HepG2 (cell line): ENCODE measurements at regions not wholly inside any gene's neighbourhood (a gene's known extent, or its start where the extent isn't known, plus 50 kb on each side); places are given as distances from the start of the nearest gene placed in this dataset.

Experiments used
- ATAC-seq: fragments of 200-7000 bp; cut with Tn5 transposase; 3 replicates; pipeline ENCODE4 v1.9.1; 2020; ENCODE audit warnings: mild to moderate bottlenecking, moderate library complexity
- BruUV-seq: library from RNA; stranded (reverse); fragments of 400-500 nt; replicated peaks from 2 replicates; lab custom pipeline; 2021; lab: Mats Ljungman, UMichigan
- CTCF ChIA-PET: fragments of 300-600 bp; formaldehyde crosslinking; extraction: SDS; loops from one replicate; lab custom pipeline; 2021; ENCODE audit warnings: low total read pairs, inconsistent platforms, low intra/inter-chr PET ratio; lab: Yijun Ruan, JAX
- POLR2A ChIA-PET: fragments of 350-600 bp; sonication (Branson Sonifier 250); formaldehyde crosslinking; loops from one replicate; lab custom pipeline; 2020; ENCODE audit warnings: antibody characterized with exemption, inconsistent platforms; lab: Yijun Ruan, JAX
- DNase-seq: peaks from one replicate; pipeline ENCODE4 v3.0.0-alpha.2; 2015; ENCODE audit warnings: low spot score
- FAIRE-seq: peaks from 3 replicates; lab custom pipeline; 2011; peaks lifted over from hg19 to GRCh38; lab: Jason Lieb, UNC
- H2AFZ ChIP-seq: one replicate; pipeline ENCODE4 v1.6.1; 2011; ENCODE audit warnings: low read length, inconsistent platforms
- H3K27ac ChIP-seq: fragments of 300-600 bp; 3 replicates; pipeline ENCODE4 v1.8.0; 2011; ENCODE audit warnings: mixed run types, mild to moderate bottlenecking, mixed read lengths, low read length, inconsistent platforms; ENCODE audit not compliant: insufficient read depth; ENCODE audit errors: extremely low read length
- H3K27me3 ChIP-seq, 2 experiments: fragments of 200-600 bp in 1 of 2; 2 replicates in 1 of 2; 3 replicates in 1 of 2; pipeline versions ENCODE4 v1.6.0 to v1.8.0; 2011; ENCODE audit warnings: low read length in 2 of 2, mild to moderate bottlenecking in 2 of 2, moderate library complexity in 2 of 2, inconsistent platforms in 1 of 2; ENCODE audit not compliant: insufficient read depth in 2 of 2, control insufficient read depth in 1 of 2
- H3K36me3 ChIP-seq, 2 experiments: fragments of 200-600 bp in 1 of 2; replicated peaks in 1 of 2; 2 replicates in 1 of 2; 3 replicates in 1 of 2; pipeline versions ENCODE4 v1.5.1 to v1.8.0; 2011; ENCODE audit warnings: low read length in 2 of 2, inconsistent platforms in 1 of 2; ENCODE audit not compliant: insufficient read depth in 2 of 2, control insufficient read depth in 1 of 2
- H3K4me1 ChIP-seq: 2 replicates; pipeline ENCODE4 v1.5.1; 2012; ENCODE audit warnings: low read length, inconsistent platforms; ENCODE audit not compliant: insufficient read depth
- H3K4me2 ChIP-seq: 2 replicates; pipeline ENCODE4 v1.6.0; 2011; ENCODE audit warnings: low read depth, low read length, inconsistent platforms
- H3K4me3 ChIP-seq, 3 experiments: fragments of 200-600 bp in 1 of 3; sonication (generic), shearing (Covaris generic) in 1 of 3; replicated peaks in 1 of 3; 2 replicates each; pipeline ENCODE4 v1.5.1; 2011 to 2016; ENCODE audit warnings: low read length in 3 of 3, inconsistent platforms in 2 of 3, low read depth in 2 of 3, mild to moderate bottlenecking in 2 of 3, control low read depth in 1 of 3, mixed read lengths in 1 of 3; ENCODE audit not compliant: insufficient read depth in 1 of 3
- H3K79me2 ChIP-seq: one replicate; pipeline ENCODE4 v1.6.1; 2011; ENCODE audit warnings: low read length, inconsistent platforms; ENCODE audit not compliant: insufficient read depth
- H3K9ac ChIP-seq: 2 replicates; pipeline ENCODE4 v1.6.0; 2011; ENCODE audit warnings: mild to moderate bottlenecking, low read depth, low read length, inconsistent platforms; ENCODE audit not compliant: insufficient read depth
- H3K9me3 ChIP-seq: 2 replicates; pipeline ENCODE4 v1.5.1; 2012; ENCODE audit warnings: mild to moderate bottlenecking, low read length
- H4K20me1 ChIP-seq: 2 replicates; pipeline ENCODE4 v1.6.0; 2011; ENCODE audit warnings: inconsistent platforms, mild to moderate bottlenecking, low read length, moderate library complexity; ENCODE audit not compliant: insufficient read depth
- ARID4A ChIP-seq: sonication (generic); formaldehyde crosslinking; IDR thresholded peaks from 2 replicates; pipeline ENCODE4 v1.5.0; 2020; ENCODE audit warnings: mild to moderate bottlenecking, missing genetic modification reagents, borderline replicate concordance
- BORCS8-MEF2B ChIP-seq: sonication (generic); formaldehyde crosslinking; IDR thresholded peaks from 2 replicates; pipeline ENCODE4 v1.8.0; 2022; ENCODE audit warnings: mild to moderate bottlenecking, missing genetic modification reagents
- CEBPG ChIP-seq: IDR thresholded peaks from 2 replicates; pipeline ENCODE4 v1.6.1; 2016
- GATA4 ChIP-seq: sonication (generic); IDR thresholded peaks from 2 replicates; pipeline ENCODE4 v1.6.1; 2016; ENCODE audit warnings: antibody characterized with exemption, low read depth, borderline replicate concordance
- HHEX ChIP-seq: IDR thresholded peaks from 2 replicates; pipeline ENCODE4 v1.6.1; 2016; ENCODE audit warnings: control low read depth
- LBX2 ChIP-seq: sonication (generic); formaldehyde crosslinking; IDR thresholded peaks from 2 replicates; pipeline ENCODE4 v1.5.0; 2020; ENCODE audit warnings: missing genetic modification reagents, mild to moderate bottlenecking, borderline replicate concordance
- MAFF ChIP-seq: IDR thresholded peaks from 2 replicates; pipeline ENCODE4 v1.6.1; 2011; ENCODE audit warnings: low read depth, low read length, improper control_type of control experiment
- PREB ChIP-seq: sonication (generic); formaldehyde crosslinking; IDR thresholded peaks from 2 replicates; pipeline ENCODE4 v1.4.0; 2020; ENCODE audit warnings: missing genetic modification reagents
- REXO4 ChIP-seq: sonication (generic); formaldehyde crosslinking; IDR thresholded peaks from 2 replicates; pipeline ENCODE4 v1.8.0; 2022; ENCODE audit warnings: missing genetic modification reagents, mild to moderate bottlenecking, borderline replicate concordance
- SP1 ChIP-seq, 2 experiments: fragments of 450-650 bp in 1 of 2; sonication (generic) in 1 of 2; formaldehyde crosslinking in 1 of 2; IDR thresholded peaks; 2 replicates each; pipeline versions ENCODE4 v1.4.0 to v1.6.1; 2016 to 2020; ENCODE audit warnings: missing genetic modification reagents in 1 of 2
- TGIF2 ChIP-seq: IDR thresholded peaks from 2 replicates; pipeline ENCODE4 v1.6.1; 2016; ENCODE audit warnings: control low read depth, missing compliant biosample characterization
- TMF1 ChIP-seq: sonication (generic); formaldehyde crosslinking; IDR thresholded peaks from 2 replicates; pipeline ENCODE4 v1.8.1; 2022; ENCODE audit warnings: low read depth, missing genetic modification reagents
- ZNF580 ChIP-seq: IDR thresholded peaks from 2 replicates; pipeline ENCODE4 v1.6.1; 2016; ENCODE audit warnings: low read depth, borderline replicate concordance
- WGBS: methylation state at CpG from one replicate; pipeline ENCODE4 v1.1.6; 2017; ENCODE audit warnings: low lambda C conversion rate; 5-methylcytosine and 5-hydroxymethylcytosine counted together
- in situ Hi-C: cut with HindIII; loops from 2 replicates; pipeline ENCODE4 v1.10.0; 2017; ENCODE audit warnings: low pct_unique_long_range_greater_than_20kb; ENCODE audit not compliant: extremely low pct_ligation_motif_present
- intact Hi-C: fragments of 100-400 bp; cut with micrococcal nuclease; formaldehyde crosslinking; loops from one replicate; pipeline ENCODE4 v1.10.0; 2022; ENCODE audit not compliant: unreplicated experiment

- in situ Hi-C loops (no loop called here), intact Hi-C loops (loop anchor here (10.0 kb wide), 1 partner anchor 56 kb away; no protein-coding TSS in a partner anchor)
- H3K9me3 ChIP-seq, result no peaks in the 10 kb centered on the region
- no TSS peak for BruUV-seq
- H3K36me3 ChIP-seq, result no peaks in the 10 kb centered on the region
- CTCF ChIA-PET, result no interaction called here
- no peak overlapping the region for H2AFZ ChIP-seq
- peaks cover 10% of the 10 kb centered on the region for H3K4me1 ChIP-seq
- POLR2A ChIA-PET, result no interaction called here
- TF ChIP-seq TMF1 (CRISPR knock-in tag), result no peak
- TF ChIP-seq ARID4A (CRISPR knock-in tag), result no peak
- no peak for TF ChIP-seq PREB (CRISPR knock-in tag)
- no peak for TF ChIP-seq LBX2
- TF ChIP-seq ZNF580 (CRISPR knock-in tag), result no peak
- no peak for TF ChIP-seq MAFF
- TF ChIP-seq GATA4, result no peak
- TF ChIP-seq REXO4 (CRISPR knock-in tag), result no peak
- no peak for TF ChIP-seq HHEX (CRISPR knock-in tag)
- TF ChIP-seq TGIF2 (CRISPR knock-in tag), result no peak
- TF ChIP-seq SP1 (IDR thresholded peaks at IDR 0.05), result no peak
- no peak for TF ChIP-seq SP1 (CRISPR knock-in tag; IDR thresholded peaks at IDR 0.05)
- no peak for TF ChIP-seq BORCS8-MEF2B (CRISPR knock-in tag)
- TF ChIP-seq CEBPG (CRISPR knock-in tag), result no peak
- no peak overlapping the region for H3K4me3 ChIP-seq
- no peak for FAIRE-seq
- H4K20me1 ChIP-seq, result no peaks in the 10 kb centered on the region
- no peaks in the 10 kb centered on the region for H3K27me3 ChIP-seq
- no peak overlapping the region for H3K27ac ChIP-seq
- no peak for ATAC-seq
- no peak overlapping the region for H3K4me2 ChIP-seq
- DNase-seq, result no peak
- H3K9ac ChIP-seq, result no peak overlapping the region
- no peaks in the 10 kb centered on the region for H3K79me2 ChIP-seq
- WGBS, result 0% methylated on average over 1 of the region's 1 CpG
Observed at GRCh38 chr3:159748425-159748824, 240.2 kb upstream of the IL12A start.
